HT-29 (cell line): ENCODE measurements at regions not wholly inside any gene's neighbourhood (a gene's known extent, or its start where the extent isn't known, plus 50 kb on each side); places are given as distances from the start of the nearest gene placed in this dataset.
A peak's percentile ranks its signal among the peaks of the same experiment; 100 is the strongest.

Experiments used
- DNase-seq: peaks from one replicate; pipeline ENCODE4 v3.0.0-alpha.2; 2015; ENCODE audit warnings: low spot score

- DNase-seq, result no peak
Measured at GRCh38 chr2:38203446-38203810, 127.5 kb upstream of the CYP1B1 start.

GRCh38 chr2:38202713-38203445, 126.9 kb upstream of the CYP1B1 start:
- DNase-seq, result no peak

GRCh38 chr2:38201784-38202183, 125.8 kb upstream of the CYP1B1 start:
- no peak for DNase-seq

GRCh38 chr2:38200598-38200997, 124.6 kb upstream of the CYP1B1 start:
- DNase-seq, result no peak

- DNase-seq, result no peak
Measured at GRCh38 chr2:38199127-38199526, 123.2 kb upstream of the CYP1B1 start.

- no peak for DNase-seq
Measured at GRCh38 chr2:38194751-38195150, 118.8 kb upstream of the CYP1B1 start.

GRCh38 chr2:38192976-38193375, 117.0 kb upstream of the CYP1B1 start:
- DNase-seq, result no peak

- no peak for DNase-seq
Measured at GRCh38 chr2:38192046-38192445, 116.1 kb upstream of the CYP1B1 start.

GRCh38 chr2:38191516-38191915, 115.6 kb upstream of the CYP1B1 start:
- peak; percentile 3 for DNase-seq

- DNase-seq, result no peak
Measured at GRCh38 chr2:38190542-38191218, 114.7 kb upstream of the CYP1B1 start.

GRCh38 chr2:38187541-38188011, 111.6 kb upstream of the CYP1B1 start:
- no peak for DNase-seq

GRCh38 chr2:38185012-38185491, 109.1 kb upstream of the CYP1B1 start:
- no peak for DNase-seq

- DNase-seq, result no peak
Measured at GRCh38 chr2:38182492-38183003, 106.6 kb upstream of the CYP1B1 start.

GRCh38 chr2:38181806-38182491, 106.0 kb upstream of the CYP1B1 start:
- no peak for DNase-seq

- no peak for DNase-seq
Measured at GRCh38 chr2:38180754-38181153, 104.8 kb upstream of the CYP1B1 start.

GRCh38 chr2:38178556-38179419, 102.8 kb upstream of the CYP1B1 start:
- DNase-seq, result no peak

GRCh38 chr2:38178119-38178518, 102.2 kb upstream of the CYP1B1 start:
- DNase-seq, result no peak

- DNase-seq, result no peak
Measured at GRCh38 chr2:38176619-38177021, 100.7 kb upstream of the CYP1B1 start.

- DNase-seq, result no peak
Measured at GRCh38 chr2:38174646-38175423, 98.9 kb upstream of the CYP1B1 start.

GRCh38 chr2:38174131-38174530, 98.2 kb upstream of the CYP1B1 start:
- DNase-seq, result no peak

GRCh38 chr2:38173683-38174082, 97.7 kb upstream of the CYP1B1 start:
- DNase-seq, result no peak
